SU-DHL-6 (cell line): ENCODE measurements at regions not wholly inside any gene's neighbourhood (a gene's known extent, or its start where the extent isn't known, plus 50 kb on each side); places are given as distances from the start of the nearest gene placed in this dataset.

Source experiments
- H2AFZ ChIP-seq: fragments of 200-600 bp; sonication (generic); 2 replicates; pipeline ENCODE4 v1.6.1; 2014; ENCODE audit warnings: low read depth, mild to moderate bottlenecking, moderate library complexity, mixed read lengths, antibody characterized with exemption, low read length; ENCODE audit not compliant: severe bottlenecking
- H3F3A ChIP-seq: fragments of 200-600 bp; shearing (Covaris generic); 2 replicates; pipeline ENCODE4 v1.6.0; 2016; ENCODE audit warnings: antibody characterized with exemption, mild to moderate bottlenecking; ENCODE audit not compliant: insufficient read depth
- H3K27ac ChIP-seq: fragments of 200-600 bp; sonication (generic); 2 replicates; pipeline ENCODE4 v1.5.1; 2016; ENCODE audit warnings: low read depth, mild to moderate bottlenecking, low read length, moderate library complexity, mixed read lengths
- H3K27me3 ChIP-seq: fragments of 200-600 bp; sonication (generic), shearing (Covaris generic); 2 replicates; pipeline ENCODE4 v1.6.0; 2014; ENCODE audit warnings: mild to moderate bottlenecking, low read length
- H3K36me3 ChIP-seq: fragments of 200-600 bp; sonication (generic); 2 replicates; pipeline ENCODE4 v1.6.1; 2014; ENCODE audit warnings: mild to moderate bottlenecking, low read length, mixed read lengths
- H3K4me2 ChIP-seq: fragments of 300-600, 200-600 bp; shearing (Covaris generic), sonication (generic); 2 replicates; pipeline ENCODE4 v1.6.0; 2014; ENCODE audit warnings: low read length, low read depth, mild to moderate bottlenecking; ENCODE audit not compliant: poor library complexity, severe bottlenecking
- H3K4me3 ChIP-seq: fragments of 200-600 bp; sonication (generic); 2 replicates; pipeline ENCODE4 v1.5.1; 2014; ENCODE audit warnings: antibody characterized with exemption, low read length, mild to moderate bottlenecking, mixed read lengths; ENCODE audit not compliant: insufficient read depth, poor library complexity, severe bottlenecking
- H3K79me2 ChIP-seq: fragments of 200-600 bp; sonication (generic); 2 replicates; pipeline ENCODE4 v1.6.1; 2014; ENCODE audit warnings: mild to moderate bottlenecking, low read length, moderate library complexity; ENCODE audit not compliant: insufficient read depth
- H3K9ac ChIP-seq: fragments of 200-600 bp; sonication (generic); 2 replicates; pipeline ENCODE4 v1.7.0; 2014; ENCODE audit warnings: mild to moderate bottlenecking, low read length
- H3K9me2 ChIP-seq: fragments of 200-600 bp; sonication (generic); replicated peaks from 2 replicates; pipeline ENCODE4 v1.6.1; 2014; ENCODE audit warnings: low read length; ENCODE audit not compliant: insufficient read depth
- H3K9me3 ChIP-seq: fragments of 200-600 bp; sonication (generic); 2 replicates; pipeline ENCODE4 v1.6.1; 2014; ENCODE audit warnings: low read length, mixed read lengths; ENCODE audit not compliant: insufficient read depth
- H4K20me1 ChIP-seq: fragments of 200-600 bp; sonication (generic); 2 replicates; pipeline ENCODE4 v1.6.1; 2014; ENCODE audit warnings: low read depth, mild to moderate bottlenecking, antibody characterized with exemption, low read length, moderate library complexity, mixed read lengths
- EZH2phosphoT487 ChIP-seq: fragments of 200-600 bp; sonication (generic), shearing (Covaris generic); conservative IDR thresholded peaks from 2 replicates; pipeline ENCODE4 v1.6.1; 2018; ENCODE audit warnings: mild to moderate bottlenecking, antibody characterized with exemption, low read length, moderate library complexity, mixed read lengths
- TF ChIP-seq, protein P1 (sequence below): fragments of 200-600 bp; sonication (generic); IDR thresholded peaks from one replicate; pipeline ENCODE4 v1.5.1; 2017; ENCODE audit warnings: antibody characterized with exemption, mild to moderate bottlenecking, low read length, moderate library complexity; ENCODE audit not compliant: insufficient read depth, poor library complexity, severe bottlenecking

DNA sequence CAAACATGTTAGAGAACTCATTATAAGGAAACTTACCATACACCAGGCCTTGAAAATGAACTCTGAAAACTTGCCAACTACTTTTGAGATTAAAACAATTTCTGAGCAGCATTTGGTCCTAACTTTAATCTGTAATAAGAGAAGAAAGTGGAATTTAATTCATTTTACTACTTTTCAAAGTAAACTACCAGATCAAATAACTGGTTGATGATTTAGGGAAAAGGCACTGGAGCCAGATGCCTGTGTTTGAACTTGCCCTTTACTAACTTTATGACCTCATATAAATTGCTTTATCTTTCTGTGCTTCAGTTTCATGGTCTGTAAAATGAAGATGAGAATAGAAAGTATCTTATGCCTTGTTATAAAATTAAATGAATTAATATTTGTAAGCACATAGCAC is 159.9 kb upstream of the PCDH18 start:
- TF ChIP-seq, protein P1, sequence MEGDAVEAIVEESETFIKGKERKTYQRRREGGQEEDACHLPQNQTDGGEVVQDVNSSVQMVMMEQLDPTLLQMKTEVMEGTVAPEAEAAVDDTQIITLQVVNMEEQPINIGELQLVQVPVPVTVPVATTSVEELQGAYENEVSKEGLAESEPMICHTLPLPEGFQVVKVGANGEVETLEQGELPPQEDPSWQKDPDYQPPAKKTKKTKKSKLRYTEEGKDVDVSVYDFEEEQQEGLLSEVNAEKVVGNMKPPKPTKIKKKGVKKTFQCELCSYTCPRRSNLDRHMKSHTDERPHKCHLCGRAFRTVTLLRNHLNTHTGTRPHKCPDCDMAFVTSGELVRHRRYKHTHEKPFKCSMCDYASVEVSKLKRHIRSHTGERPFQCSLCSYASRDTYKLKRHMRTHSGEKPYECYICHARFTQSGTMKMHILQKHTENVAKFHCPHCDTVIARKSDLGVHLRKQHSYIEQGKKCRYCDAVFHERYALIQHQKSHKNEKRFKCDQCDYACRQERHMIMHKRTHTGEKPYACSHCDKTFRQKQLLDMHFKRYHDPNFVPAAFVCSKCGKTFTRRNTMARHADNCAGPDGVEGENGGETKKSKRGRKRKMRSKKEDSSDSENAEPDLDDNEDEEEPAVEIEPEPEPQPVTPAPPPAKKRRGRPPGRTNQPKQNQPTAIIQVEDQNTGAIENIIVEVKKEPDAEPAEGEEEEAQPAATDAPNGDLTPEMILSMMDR, result no peak
- TF ChIP-seq EZH2phosphoT487, result no peak
- Histone ChIP-seq H3K79me2 (no peaks in the 10 kb centered on the region), H3K27ac (no peak overlapping the region), H3K9me2 (no peaks in the 10 kb centered on the region), H3F3A (no peaks in the 10 kb centered on the region), H3K9ac (no peak overlapping the region), H2AFZ (no peak overlapping the region), H4K20me1 (no peaks in the 10 kb centered on the region), H3K4me2 (no peak overlapping the region), H3K9me3 (no peaks in the 10 kb centered on the region), H3K36me3 (no peaks in the 10 kb centered on the region), H3K27me3 (no peaks in the 10 kb centered on the region), H3K4me3 (no peak overlapping the region)

DNA sequence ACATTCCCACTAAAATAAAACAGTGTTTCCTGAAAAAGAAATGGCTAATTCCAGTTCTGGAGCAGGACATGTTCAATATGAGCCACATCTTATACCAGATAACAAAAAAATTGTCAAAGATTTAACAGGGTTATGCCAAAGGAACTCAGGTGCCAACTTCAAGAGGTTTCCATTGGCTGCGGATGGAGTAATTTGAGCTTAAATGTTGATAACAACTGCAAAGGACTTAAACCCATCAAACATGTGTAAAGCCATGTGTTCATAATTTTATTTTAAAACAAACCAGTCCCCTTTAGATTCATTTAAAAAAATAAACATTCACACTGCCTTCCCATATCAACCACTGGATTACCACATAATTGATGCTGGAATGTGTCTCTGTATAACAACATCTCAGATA is 156.4 kb upstream of the PCDH18 start:
- H3K79me2 ChIP-seq, result no peaks in the 10 kb centered on the region

DNA sequence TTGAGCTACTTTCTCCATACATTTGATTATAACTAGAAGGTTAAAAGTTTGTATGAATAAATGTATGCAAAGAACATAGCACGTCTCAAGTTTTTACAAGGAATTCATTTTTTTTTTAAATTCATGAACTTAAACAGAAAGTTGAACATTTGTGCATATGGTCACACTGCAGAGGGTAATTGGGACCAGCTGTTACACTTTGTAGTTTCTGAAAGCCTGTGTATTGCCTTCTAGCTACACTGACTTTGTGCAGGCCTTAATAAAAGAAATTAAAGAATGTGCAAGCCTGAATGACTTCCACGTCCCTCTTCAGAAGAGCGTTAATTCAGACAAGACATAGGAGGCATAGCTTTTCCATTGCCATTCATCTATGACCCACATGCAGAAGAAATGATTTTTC is 153.1 kb upstream of the PCDH18 start:
- H3K9ac ChIP-seq, result no peak overlapping the region
- H3K9me3 ChIP-seq, result no peaks in the 10 kb centered on the region
- TF ChIP-seq, protein P1, result no peak
- no peak for TF ChIP-seq EZH2phosphoT487
- no peak overlapping the region for H3K4me2 ChIP-seq
- no peaks in the 10 kb centered on the region for H3K27me3 ChIP-seq
- H3K4me3 ChIP-seq, result no peak overlapping the region
- H3K36me3 ChIP-seq, result no peaks in the 10 kb centered on the region
- H2AFZ ChIP-seq, result no peak overlapping the region
- no peaks in the 10 kb centered on the region for H3K79me2 ChIP-seq
- H3K9me2 ChIP-seq, result no peaks in the 10 kb centered on the region
- H4K20me1 ChIP-seq, result no peaks in the 10 kb centered on the region
- H3F3A ChIP-seq, result no peaks in the 10 kb centered on the region
- H3K27ac ChIP-seq, result no peak overlapping the region

More for the DNA sequence above, 156.4 kb upstream of the PCDH18 start:
- H4K20me1 ChIP-seq, result no peaks in the 10 kb centered on the region
- H3K27me3 ChIP-seq, result no peaks in the 10 kb centered on the region
- no peak overlapping the region for H3K9ac ChIP-seq
- TF ChIP-seq, protein P1, result no peak
- TF ChIP-seq EZH2phosphoT487, result no peak
- no peak overlapping the region for H3K4me3 ChIP-seq
- no peak overlapping the region for H3K4me2 ChIP-seq
- no peaks in the 10 kb centered on the region for H3K9me2 ChIP-seq
- H3K27ac ChIP-seq, result no peak overlapping the region
- no peak overlapping the region for H2AFZ ChIP-seq
- H3K36me3 ChIP-seq, result no peaks in the 10 kb centered on the region
- no peaks in the 10 kb centered on the region for H3K9me3 ChIP-seq
- no peaks in the 10 kb centered on the region for H3F3A ChIP-seq
